UCSD-AML1 (cell line): ENCODE measurements at regions not wholly inside any gene's neighbourhood (a gene's known extent, or its start where the extent isn't known, plus 50 kb on each side); places are given as distances from the start of the nearest gene placed in this dataset.
A peak's percentile ranks its signal among the peaks of the same experiment; 100 is the strongest.

ENCODE experiments used
- DNase-seq: peaks from one replicate; lab custom pipeline; 2025; ENCODE audit not compliant: unreplicated experiment; lab: John Stamatoyannopoulos, UW

- no peak for DNase-seq
These were observed 83.5 kb upstream of the INSIG1 start for GRCh38 chr7:155213955-155214740.

GRCh38 chr7:155215576-155216325, 81.9 kb upstream of the INSIG1 start:
- DNase-seq: no peak

GRCh38 chr7:155216475-155217272, 81.0 kb upstream of the INSIG1 start:
- peak; percentile 10 for DNase-seq

GRCh38 chr7:155217634-155218033, 80.0 kb upstream of the INSIG1 start:
- no peak for DNase-seq

- DNase-seq: no peak
These were observed 79.2 kb upstream of the INSIG1 start for GRCh38 chr7:155218276-155219153.

GRCh38 chr7:155219154-155219531, 78.5 kb upstream of the INSIG1 start:
- DNase-seq: no peak

GRCh38 chr7:155219947-155220769, 77.5 kb upstream of the INSIG1 start:
- DNase-seq: no peak

- DNase-seq: no peak
These were observed 76.8 kb upstream of the INSIG1 start for GRCh38 chr7:155220903-155221302.

GRCh38 chr7:155221547-155221946, 76.1 kb upstream of the INSIG1 start:
- no peak for DNase-seq

- DNase-seq: no peak
These were observed 75.6 kb upstream of the INSIG1 start for GRCh38 chr7:155222061-155222460.

- DNase-seq: no peak
These were observed 75.1 kb upstream of the INSIG1 start for GRCh38 chr7:155222573-155222972.

- DNase-seq: no peak
These were observed 74.7 kb upstream of the INSIG1 start for GRCh38 chr7:155223021-155223420.

- DNase-seq: no peak
These were observed 74.2 kb upstream of the INSIG1 start for GRCh38 chr7:155223503-155223902.

- no peak for DNase-seq
These were observed 73.4 kb upstream of the INSIG1 start for GRCh38 chr7:155224116-155224811.

- no peak for DNase-seq
These were observed 72.6 kb upstream of the INSIG1 start for GRCh38 chr7:155225095-155225494.

GRCh38 chr7:155225516-155225915, 72.2 kb upstream of the INSIG1 start:
- DNase-seq: no peak

GRCh38 chr7:155226261-155227003, 71.2 kb upstream of the INSIG1 start:
- no peak for DNase-seq

- DNase-seq: no peak
These were observed 70.5 kb upstream of the INSIG1 start for GRCh38 chr7:155227004-155227787.
